Neuronal stem cell (in vitro differentiated cells): ENCODE measurements at regions not wholly inside any gene's neighbourhood (a gene's known extent, or its start where the extent isn't known, plus 50 kb on each side); places are given as distances from the start of the nearest gene placed in this dataset.

Experiments
- DNase-seq: peaks from one replicate; pipeline ENCODE4 v3.0.0-alpha.2; 2013; ENCODE audit warnings: low spot score
- H2AFZ ChIP-seq: one replicate; pipeline ENCODE4 v1.6.1; 2013; ENCODE audit warnings: mild to moderate bottlenecking, low read length, inconsistent platforms
- H2AK5ac ChIP-seq: 2 replicates; pipeline ENCODE4 v1.6.1; 2013; ENCODE audit warnings: low read depth, mild to moderate bottlenecking, inconsistent platforms, low read length, moderate library complexity, mixed read lengths
- H2BK120ac ChIP-seq: 2 replicates; pipeline ENCODE4 v1.6.1; 2013; ENCODE audit warnings: low read depth, mild to moderate bottlenecking, inconsistent platforms, low read length, moderate library complexity, mixed read lengths
- H2BK12ac ChIP-seq: one replicate; pipeline ENCODE4 v1.6.1; 2013; ENCODE audit warnings: low read length, inconsistent platforms
- H2BK15ac ChIP-seq: 2 replicates; pipeline ENCODE4 v1.6.1; 2013; ENCODE audit warnings: mild to moderate bottlenecking, low read length, inconsistent platforms, mixed read lengths
- H2BK5ac ChIP-seq: one replicate; pipeline ENCODE4 v1.6.1; 2013; ENCODE audit warnings: inconsistent platforms, mild to moderate bottlenecking, low read length, moderate library complexity
- H3K14ac ChIP-seq: one replicate; pipeline ENCODE4 v1.6.1; 2013; ENCODE audit warnings: low read length, inconsistent platforms
- H3K18ac ChIP-seq: 2 replicates; pipeline ENCODE4 v1.6.1; 2013; ENCODE audit warnings: low read length, inconsistent platforms
- H3K23ac ChIP-seq: 2 replicates; pipeline ENCODE4 v1.6.1; 2013; ENCODE audit warnings: low read depth, mild to moderate bottlenecking, mixed read lengths, low read length, inconsistent platforms; ENCODE audit not compliant: poor library complexity
- H3K27ac ChIP-seq: replicated peaks from 3 replicates; pipeline ENCODE4 v1.5.1; 2013; ENCODE audit warnings: low read length, inconsistent platforms
- H3K27me3 ChIP-seq, 3 experiments: 2 replicates each; pipeline ENCODE4 v1.6.1; 2013; ENCODE audit warnings: low read length in 3 of 3, mild to moderate bottlenecking in 2 of 3, inconsistent platforms in 1 of 3, low read depth in 1 of 3, mixed read lengths in 1 of 3, moderate library complexity in 1 of 3; ENCODE audit not compliant: control insufficient read depth in 3 of 3, insufficient read depth in 3 of 3
- H3K36me3 ChIP-seq, 2 donors: replicated peaks in 1 of 2; 2 replicates each; pipeline ENCODE4 v1.6.1; 2013; ENCODE audit warnings: low read length in 2 of 2; ENCODE audit not compliant: control insufficient read depth in 2 of 2, insufficient read depth in 2 of 2
- H3K4ac ChIP-seq: 2 replicates; pipeline ENCODE4 v1.6.1; 2013; ENCODE audit warnings: inconsistent platforms, mild to moderate bottlenecking, low read length, moderate library complexity
- H3K4me1 ChIP-seq, 2 donors: 1 replicate in 1 of 2; 2 replicates in 1 of 2; pipeline ENCODE4 v1.6.1; 2013; ENCODE audit warnings: low read length in 2 of 2, low read depth in 1 of 2; ENCODE audit not compliant: control insufficient read depth in 2 of 2, insufficient read depth in 1 of 2
- H3K4me2 ChIP-seq: one replicate; pipeline ENCODE4 v1.6.1; 2013; ENCODE audit warnings: mild to moderate bottlenecking, low read length, inconsistent platforms; ENCODE audit not compliant: insufficient read depth, poor library complexity, severe bottlenecking
- H3K4me3 ChIP-seq, 2 donors: 2 replicates each; pipeline ENCODE4 v1.5.1; 2013; ENCODE audit warnings: low read length in 2 of 2, mild to moderate bottlenecking in 2 of 2, inconsistent platforms in 1 of 2, moderate library complexity in 1 of 2
- H3K79me1 ChIP-seq: one replicate; pipeline ENCODE4 v1.6.1; 2013; ENCODE audit warnings: low read depth, mild to moderate bottlenecking, inconsistent platforms, low read length, moderate library complexity
- H3K9ac ChIP-seq: one replicate; pipeline ENCODE4 v1.6.1; 2013; ENCODE audit warnings: mild to moderate bottlenecking, low read depth, low read length, inconsistent platforms; ENCODE audit not compliant: poor library complexity
- H3K9me3 ChIP-seq, 2 donors: replicated peaks in 1 of 2; 2 replicates each; pipeline versions ENCODE3 to v1.6.1; 2013; ENCODE audit warnings: low read length in 2 of 2, mild to moderate bottlenecking in 2 of 2, inconsistent platforms in 1 of 2, low read depth in 1 of 2, mixed read lengths in 1 of 2, moderate library complexity in 1 of 2; ENCODE audit not compliant: control insufficient read depth in 2 of 2, insufficient read depth in 1 of 2
- H4K8ac ChIP-seq: one replicate; pipeline ENCODE4 v1.6.1; 2013; ENCODE audit warnings: low read depth, mild to moderate bottlenecking, inconsistent platforms, low read length, moderate library complexity
- H4K91ac ChIP-seq: one replicate; pipeline ENCODE4 v1.6.1; 2013; ENCODE audit warnings: low read length, low read depth, mild to moderate bottlenecking, inconsistent platforms; ENCODE audit not compliant: poor library complexity
- WGBS, 2 donors: extraction: QIAGEN DNeasy Blood & Tissue Kit; methylation state at CpG; one replicate each; pipeline ENCODE4 v1.1.7; 2013; ENCODE audit warnings: missing lambda C conversion rate in 2 of 2, mixed read lengths in 1 of 2; ENCODE audit not compliant: insufficient read length in 2 of 2, insufficient replicate concordance in 1 of 2; ENCODE audit errors: extremely low coverage in 2 of 2; 5-methylcytosine and 5-hydroxymethylcytosine counted together

DNA sequence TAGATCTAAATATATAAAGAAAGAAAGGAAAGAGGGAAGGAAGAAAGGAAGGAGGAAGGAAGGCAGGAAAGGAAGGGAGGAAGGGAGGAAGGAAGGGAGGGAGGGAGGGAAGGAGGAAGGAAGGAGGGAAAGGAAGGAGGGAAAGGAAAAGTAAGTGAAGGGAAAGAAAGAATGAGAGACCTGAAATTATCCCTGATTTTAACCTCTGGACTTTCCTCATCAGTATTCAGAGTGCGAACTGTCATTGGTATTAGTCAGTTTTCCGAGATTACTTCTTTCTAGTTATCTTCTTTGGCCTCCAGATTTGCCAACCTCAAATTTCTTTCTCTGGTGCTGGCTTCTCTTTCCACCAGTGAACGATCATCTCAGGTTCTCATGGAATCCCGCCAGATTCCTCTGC is 215.5 kb upstream of the FN1 start:
- no peak overlapping the region for H3K27ac ChIP-seq
- H3K36me3 ChIP-seq: no peaks in the 10 kb centered on the region
- H3K4me1 ChIP-seq: no peaks in the 10 kb centered on the region
- H3K9me3 ChIP-seq: no peaks in the 10 kb centered on the region
- no peak overlapping the region for H2BK15ac ChIP-seq
- DNase-seq: no peak
- H4K8ac ChIP-seq: no peak overlapping the region
- no peak overlapping the region for H3K14ac ChIP-seq
- no peak overlapping the region for H2BK12ac ChIP-seq
- H3K79me1 ChIP-seq: no peaks in the 10 kb centered on the region
- H3K4me2 ChIP-seq: no peak overlapping the region
- no peak overlapping the region for H4K91ac ChIP-seq
- no peak overlapping the region for H3K18ac ChIP-seq
- WGBS, 2 donors: no CpG with 5 or more reads among the region's 4 CpGs
- no peak overlapping the region for H3K4me3 ChIP-seq
- H3K4ac ChIP-seq: no peak overlapping the region
- H3K9ac ChIP-seq: no peak overlapping the region
- no peak overlapping the region for H2BK5ac ChIP-seq
- H3K23ac ChIP-seq: no peak overlapping the region
- H2AFZ ChIP-seq: no peak overlapping the region
- no peaks in the 10 kb centered on the region for H3K27me3 ChIP-seq
- H2AK5ac ChIP-seq: no peak overlapping the region
- no peak overlapping the region for H2BK120ac ChIP-seq

DNA sequence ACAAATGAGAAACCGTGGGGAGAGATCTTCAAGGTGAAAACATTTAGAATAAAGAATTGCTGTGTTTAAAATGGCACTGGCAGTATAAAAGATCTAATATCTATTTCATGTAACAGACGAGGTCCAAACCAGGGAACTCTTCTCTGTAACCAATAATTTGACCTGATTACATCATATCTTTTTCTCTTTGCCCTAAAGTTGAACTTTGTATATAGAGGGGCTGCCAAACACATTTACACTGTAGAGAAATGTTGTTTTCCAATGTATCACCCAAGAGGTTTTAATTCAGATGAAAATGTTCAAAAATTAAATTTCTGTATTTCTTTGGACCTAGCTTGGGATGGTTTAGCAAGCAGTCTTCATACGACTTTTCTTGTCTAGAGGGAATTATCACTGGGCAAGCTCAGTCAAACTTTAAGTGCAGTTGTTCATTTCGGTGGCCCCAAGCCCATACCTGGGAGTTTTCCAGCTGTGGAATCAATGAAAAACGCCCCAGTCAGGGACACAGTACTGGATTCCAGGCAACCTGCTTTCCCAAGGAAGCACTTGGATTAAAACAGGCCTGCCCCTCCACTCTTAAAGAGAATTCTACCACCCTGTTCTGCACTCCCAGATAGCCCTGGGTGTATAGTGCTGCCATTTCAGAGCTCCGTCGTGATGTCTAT is 208.5 kb upstream of the FN1 start:
- H3K23ac ChIP-seq: no peak overlapping the region
- H3K36me3 ChIP-seq: no peaks in the 10 kb centered on the region
- no peak overlapping the region for H3K18ac ChIP-seq
- H2BK15ac ChIP-seq: no peak overlapping the region
- no peak overlapping the region for H3K4ac ChIP-seq
- no peaks in the 10 kb centered on the region for H3K79me1 ChIP-seq
- H3K4me3 ChIP-seq: no peak overlapping the region
- no peaks in the 10 kb centered on the region for H3K27me3 ChIP-seq
- H3K9ac ChIP-seq: no peak overlapping the region
- no peak for DNase-seq
- no peak overlapping the region for H4K8ac ChIP-seq
- no peak overlapping the region for H2BK12ac ChIP-seq
- H3K9me3 ChIP-seq: no peaks in the 10 kb centered on the region
- H3K4me1 ChIP-seq: no peaks in the 10 kb centered on the region
- no peak overlapping the region for H2AK5ac ChIP-seq
- no peak overlapping the region for H4K91ac ChIP-seq
- no peak overlapping the region for H3K4me2 ChIP-seq
- H3K14ac ChIP-seq: no peak overlapping the region
- H2BK120ac ChIP-seq: no peak overlapping the region
- peak overlapping the region; percentile 23 for H2AFZ ChIP-seq
- H3K27ac ChIP-seq: no peak overlapping the region
- WGBS, 2 donors: no CpG with 5 or more reads among the region's 7 CpGs
- H2BK5ac ChIP-seq: no peak overlapping the region

- Histone ChIP-seq H2BK12ac (no peak overlapping the region), H4K91ac (no peak overlapping the region)
These were observed 202.8 kb upstream of the FN1 start for GRCh38 chr2:215638687-215639086.

GRCh38 chr2:215637651-215638050 is 201.8 kb upstream of the FN1 start:
- Histone ChIP-seq H3K18ac (no peak overlapping the region), H3K14ac (no peak overlapping the region), H3K27me3 (no peaks in the 10 kb centered on the region), H2AK5ac (no peak overlapping the region), H2BK15ac (no peak overlapping the region), H3K79me1 (no peaks in the 10 kb centered on the region), H2BK5ac (no peak overlapping the region), H3K4me3 (no peak overlapping the region), H3K4me2 (no peak overlapping the region), H2BK120ac (no peak overlapping the region), H2AFZ (no peak overlapping the region), H4K8ac (no peak overlapping the region), H3K4me1 (no peaks in the 10 kb centered on the region), H3K36me3 (no peaks in the 10 kb centered on the region), H4K91ac (no peak overlapping the region), H3K9ac (no peak overlapping the region), H3K27ac (no peak overlapping the region), H3K4ac (no peak overlapping the region), H3K23ac (no peak overlapping the region), H3K9me3 (no peaks in the 10 kb centered on the region), H2BK12ac (no peak overlapping the region)
- DNase-seq: no peak

More at GRCh38 chr2:215638687-215639086, 202.8 kb upstream of the FN1 start:
- Histone ChIP-seq H3K27me3 (no peaks in the 10 kb centered on the region), H3K9me3 (no peaks in the 10 kb centered on the region), H3K18ac (no peak overlapping the region), H3K14ac (no peak overlapping the region), H3K79me1 (no peaks in the 10 kb centered on the region), H3K4ac (no peak overlapping the region), H3K4me3 (no peak overlapping the region), H2BK5ac (no peak overlapping the region), H3K4me1 (no peaks in the 10 kb centered on the region), H2BK120ac (no peak overlapping the region), H3K27ac (no peak overlapping the region), H2BK15ac (no peak overlapping the region), H3K9ac (no peak overlapping the region), H4K8ac (no peak overlapping the region), H2AFZ (no peak overlapping the region), H2AK5ac (no peak overlapping the region), H3K23ac (no peak overlapping the region), H3K4me2 (no peak overlapping the region), H3K36me3 (no peaks in the 10 kb centered on the region)
- DNase-seq: no peak
